ENCODE measurements at regions not wholly inside any gene's neighbourhood (a gene's known extent, or its start where the extent isn't known, plus 50 kb on each side); places are given as distances from the start of the nearest gene placed in this dataset.

GRCh38 chr16:55261301-55261700 lies 62.7 kb upstream of the IRX6 start:
- TF ChIP-seq CTCF (IDR thresholded peaks at IDR 0.05) (no peak), POLR2AphosphoS5 (IDR thresholded peaks at IDR 0.05) (no peak), POLR2A (IDR thresholded peaks at IDR 0.05) (no peak)
